GM12878 (cell line): ENCODE measurements at regions not wholly inside any gene's neighbourhood (a gene's known extent, or its start where the extent isn't known, plus 50 kb on each side); places are given as distances from the start of the nearest gene placed in this dataset.

Source experiments
- ATAC-seq: fragments of 200-7000 bp; cut with Tn5 transposase; 3 replicates; pipeline ENCODE4 v1.9.1; 2020; ENCODE audit warnings: mild to moderate bottlenecking, moderate library complexity
- BruUV-seq: library from RNA; stranded (reverse); fragments of 400-500 nt; replicated peaks from 2 replicates; lab custom pipeline; 2021; lab: Mats Ljungman, UMichigan
- CTCF ChIA-PET: fragments of 300-600 bp; sonication (Branson Sonifier 250); formaldehyde crosslinking; extraction: SDS; loops from one replicate; lab custom pipeline; 2021; ENCODE audit warnings: inconsistent platforms; lab: Yijun Ruan, JAX
- POLR2A ChIA-PET: fragments of 350-600 bp; formaldehyde crosslinking; extraction: SDS; loops from one replicate; lab custom pipeline; 2021; ENCODE audit warnings: inconsistent platforms; lab: Charles Lee
- RAD21 ChIA-PET: fragments of 300-600 bp; sonication (Branson Sonifier 250); formaldehyde crosslinking; loops from one replicate; lab custom pipeline; 2023; ENCODE audit warnings: antibody characterized with exemption; ENCODE audit not compliant: unreplicated experiment; lab: Charles Lee
- SMC1A ChIA-PET: fragments of 300-600 bp; sonication (Branson Sonifier 250); formaldehyde crosslinking; loops from one replicate; lab custom pipeline; 2023; ENCODE audit not compliant: unreplicated experiment, uncharacterized antibody; lab: Charles Lee
- DNase-seq: peaks from one replicate; pipeline ENCODE4 v3.0.0-alpha.2; 2011; ENCODE audit warnings: low read depth, low spot score
- FAIRE-seq: peaks from 3 replicates; lab custom pipeline; 2011; peaks lifted over from hg19 to GRCh38; lab: Jason Lieb, UNC
- H2AFZ ChIP-seq: 2 replicates; pipeline ENCODE4 v1.6.0; 2011; ENCODE audit warnings: low read depth, low read length, control low read depth; ENCODE audit not compliant: control insufficient read depth
- H3K27ac ChIP-seq: 2 replicates; pipeline ENCODE4 v1.5.1; 2011; ENCODE audit warnings: control low read depth; ENCODE audit not compliant: control insufficient read depth, insufficient read depth
- H3K27me3 ChIP-seq, 2 experiments: replicated peaks in 1 of 2; 2 replicates each; pipeline versions ENCODE4 v1.6.0 to v1.6.1; 2011; ENCODE audit warnings: low read length in 1 of 2; ENCODE audit not compliant: control insufficient read depth in 2 of 2, insufficient read depth in 2 of 2
- H3K36me3 ChIP-seq, 2 experiments: 2 replicates each; pipeline ENCODE4 v1.5.1; 2011; ENCODE audit warnings: low read length in 1 of 2; ENCODE audit not compliant: control insufficient read depth in 2 of 2, insufficient read depth in 2 of 2
- H3K4me1 ChIP-seq: 2 replicates; pipeline ENCODE4 v1.6.1; 2011; ENCODE audit warnings: mild to moderate bottlenecking, low read length, moderate library complexity, mixed read lengths; ENCODE audit not compliant: control insufficient read depth, insufficient read depth
- H3K4me2 ChIP-seq: 2 replicates; pipeline ENCODE4 v1.6.0; 2011; ENCODE audit warnings: control low read depth; ENCODE audit not compliant: control insufficient read depth, insufficient read depth
- H3K4me3 ChIP-seq: fragments of 200-600 bp; sonication (generic); 2 replicates; pipeline ENCODE4 v1.5.1; 2016
- H3K79me2 ChIP-seq: 2 replicates; pipeline ENCODE4 v1.6.0; 2011; ENCODE audit warnings: low read length; ENCODE audit not compliant: control insufficient read depth, insufficient read depth
- H3K9ac ChIP-seq: 2 replicates; pipeline ENCODE4 v1.8.0; 2011; ENCODE audit warnings: low read length, control low read depth, mixed read lengths; ENCODE audit not compliant: control insufficient read depth, insufficient read depth
- H3K9me3 ChIP-seq: replicated peaks from 3 replicates; pipeline ENCODE4 v1.5.1; 2011; ENCODE audit warnings: mild to moderate bottlenecking, low read length; ENCODE audit not compliant: control insufficient read depth, insufficient read depth
- H4K20me1 ChIP-seq: 2 replicates; pipeline ENCODE4 v1.6.0; 2011; ENCODE audit not compliant: control insufficient read depth, insufficient read depth
- ATF2 ChIP-seq: IDR thresholded peaks from 2 replicates; pipeline ENCODE4 v1.6.1; 2012; ENCODE audit warnings: low read length, inconsistent platforms
- BACH1 ChIP-seq: fragments of 450-650 bp; IDR thresholded peaks from 2 replicates; pipeline ENCODE4 v1.6.1; 2017; ENCODE audit warnings: mild to moderate bottlenecking, borderline replicate concordance
- BCL11A ChIP-seq: IDR thresholded peaks from 2 replicates; pipeline ENCODE4 v1.6.1; 2011; ENCODE audit warnings: low read depth, low read length
- DPF2 ChIP-seq: fragments of 450-650 bp; IDR thresholded peaks from 2 replicates; pipeline ENCODE4 v1.6.1; 2017; ENCODE audit warnings: mild to moderate bottlenecking
- IKZF2 ChIP-seq, 2 experiments: fragments of 450-650 bp; IDR thresholded peaks; 2 replicates each; pipeline ENCODE4 v1.6.1; 2017; ENCODE audit warnings: mild to moderate bottlenecking in 2 of 2, moderate library complexity in 2 of 2
- JUND ChIP-seq: IDR thresholded peaks from 2 replicates; pipeline ENCODE4 v1.6.1; 2012; ENCODE audit warnings: low read depth, mild to moderate bottlenecking, low read length, improper control_type of control experiment, moderate library complexity
- KDM1A ChIP-seq: fragments of 200-600 bp; sonication (generic); IDR thresholded peaks from 2 replicates; pipeline ENCODE4 v1.6.1; 2016; ENCODE audit warnings: borderline replicate concordance
- POLR2AphosphoS5 ChIP-seq: IDR thresholded peaks from 2 replicates; pipeline ENCODE4 v1.6.1; 2011; ENCODE audit warnings: mild to moderate bottlenecking, low read length, inconsistent platforms
- RAD51 ChIP-seq: fragments of 450-650 bp; IDR thresholded peaks from 2 replicates; pipeline ENCODE4 v1.6.1; 2016; ENCODE audit warnings: moderate library complexity, mild to moderate bottlenecking, inconsistent platforms
- REST ChIP-seq: IDR thresholded peaks from 2 replicates; pipeline ENCODE4 v1.6.1; 2012; ENCODE audit warnings: mild to moderate bottlenecking, low read depth, low read length
- SMC3 ChIP-seq: IDR thresholded peaks from 2 replicates; pipeline ENCODE4 v1.6.1; 2011; ENCODE audit warnings: low read length, improper control_type of control experiment, borderline replicate concordance
- SREBF1 ChIP-seq: IDR thresholded peaks from 2 replicates; pipeline ENCODE4 v1.6.1; 2012; ENCODE audit warnings: mild to moderate bottlenecking, low read length
- YY1 ChIP-seq: IDR thresholded peaks from 2 replicates; pipeline ENCODE4 v1.6.1; 2011; ENCODE audit warnings: low read depth, mild to moderate bottlenecking, low read length
- ZZZ3 ChIP-seq: IDR thresholded peaks from 2 replicates; pipeline ENCODE4 v1.6.1; 2011; ENCODE audit warnings: low read depth; ENCODE audit not compliant: control insufficient read depth, insufficient read length
- WGBS: methylation state at CpG from one replicate; pipeline ENCODE4 v1.1.6; 2016; ENCODE audit warnings: low lambda C conversion rate; ENCODE audit not compliant: insufficient replicate concordance, insufficient coverage; ENCODE audit errors: missing lambda C conversion rate; 5-methylcytosine and 5-hydroxymethylcytosine counted together
- in situ Hi-C: fragments of 300-500 bp; cut with MboI; formaldehyde crosslinking; loops from 9 replicates; pipeline ENCODE4 v1.14.3; 2018; ENCODE audit warnings: mixed read lengths
- intact Hi-C: fragments of 100-400 bp; cut with micrococcal nuclease; formaldehyde crosslinking; loops from one replicate; pipeline ENCODE4 v1.14.2; 2022; ENCODE audit not compliant: unreplicated experiment
- TF ChIP-seq, protein P1 (sequence below): IDR thresholded peaks from 2 replicates; pipeline ENCODE4 v1.6.1; 2011; ENCODE audit warnings: borderline replicate concordance, low read depth, mild to moderate bottlenecking, moderate library complexity, mixed read lengths, low read length; ENCODE audit not compliant: insufficient read depth; ENCODE audit errors: extremely low read length

GRCh38 chr16:79426663-79427062 is 173.9 kb downstream of the MAF start:
- no peak for TF ChIP-seq BCL11A
- TF ChIP-seq SMC3: no peak
- TF ChIP-seq KDM1A: no peak
- no peak for TF ChIP-seq DPF2
- TF ChIP-seq ATF2: no peak
- no peak for TF ChIP-seq YY1
- no peak for TF ChIP-seq BACH1
- TF ChIP-seq IKZF2 (IDR thresholded peaks at IDR 0.05): no peak
- TF ChIP-seq REST: no peak
- TF ChIP-seq SREBF1: no peak
- no peak for TF ChIP-seq ZZZ3
- TF ChIP-seq, protein P1, sequence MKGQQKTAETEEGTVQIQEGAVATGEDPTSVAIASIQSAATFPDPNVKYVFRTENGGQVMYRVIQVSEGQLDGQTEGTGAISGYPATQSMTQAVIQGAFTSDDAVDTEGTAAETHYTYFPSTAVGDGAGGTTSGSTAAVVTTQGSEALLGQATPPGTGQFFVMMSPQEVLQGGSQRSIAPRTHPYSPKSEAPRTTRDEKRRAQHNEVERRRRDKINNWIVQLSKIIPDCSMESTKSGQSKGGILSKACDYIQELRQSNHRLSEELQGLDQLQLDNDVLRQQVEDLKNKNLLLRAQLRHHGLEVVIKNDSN: no peak
- no peak for TF ChIP-seq RAD51
- no peak for TF ChIP-seq POLR2AphosphoS5
- no peak for TF ChIP-seq JUND
- no peak for DNase-seq
- ChIA-PET POLR2A (no interaction called here), RAD21 (no interaction called here), SMC1A (no interaction called here), CTCF (no interaction called here)
- H3K27ac ChIP-seq: no peak overlapping the region
- ATAC-seq: no peak
- H3K79me2 ChIP-seq: no peaks in the 10 kb centered on the region
- H3K9ac ChIP-seq: no peak overlapping the region
- H2AFZ ChIP-seq: no peak overlapping the region
- no peaks in the 10 kb centered on the region; a peak in 2 of 4 replicates for H3K27me3 ChIP-seq
- FAIRE-seq: no peak
- H3K9me3 ChIP-seq: no peaks in the 10 kb centered on the region
- H4K20me1 ChIP-seq: no peaks in the 10 kb centered on the region
- H3K36me3 ChIP-seq: no peaks in the 10 kb centered on the region
- no TSS peak for BruUV-seq
- no peak overlapping the region for H3K4me3 ChIP-seq
- no peak overlapping the region for H3K4me2 ChIP-seq
- in situ Hi-C loops (no loop called here), intact Hi-C loops (no loop called here)
- H3K4me1 ChIP-seq: no peaks in the 10 kb centered on the region
- WGBS: 47% methylated on average over 6 of the region's 6 CpGs
